Suprapubic skin (tissue), 4 donors: ENCODE measurements at regions not wholly inside any gene's neighbourhood (a gene's known extent, or its start where the extent isn't known, plus 50 kb on each side); places are given as distances from the start of the nearest gene placed in this dataset.

Experiments
- CTCF ChIP-seq, 2 donors: fragments of 200-600 bp in 1 of 2; fragments of 450-650 bp in 1 of 2; sonication (generic) in 1 of 2; IDR thresholded peaks; one replicate each; pipeline ENCODE4 v1.5.1; 2016 to 2019; ENCODE audit warnings: antibody characterized with exemption in 2 of 2, mild to moderate bottlenecking in 1 of 2, moderate library complexity in 1 of 2
- EP300 ChIP-seq: sonication (generic); formaldehyde crosslinking; IDR thresholded peaks from one replicate; pipeline ENCODE4 v1.6.1; 2017; ENCODE audit warnings: antibody characterized with exemption
- POLR2A ChIP-seq, 2 donors: fragments of 450-650 bp; IDR thresholded peaks; one replicate each; pipeline ENCODE4 v1.6.1; 2017; ENCODE audit warnings: antibody characterized with exemption in 2 of 2, mild to moderate bottlenecking in 2 of 2, moderate library complexity in 2 of 2
- POLR2AphosphoS5 ChIP-seq, 3 donors: sonication (generic); formaldehyde crosslinking; IDR thresholded peaks; one replicate each; pipeline ENCODE4 v1.6.1; 2017; ENCODE audit warnings: antibody characterized with exemption in 3 of 3

GRCh38 chr13:81283062-81283461, 942.1 kb upstream of the SPRY2 start:
- TF ChIP-seq CTCF (IDR thresholded peaks at IDR 0.05) (no peak), EP300 (no peak), POLR2AphosphoS5 (IDR thresholded peaks at IDR 0.05) (no peak), POLR2A (IDR thresholded peaks at IDR 0.05) (no peak)
